ENCODE measurements at regions not wholly inside any gene's neighbourhood (a gene's known extent, or its start where the extent isn't known, plus 50 kb on each side); places are given as distances from the start of the nearest gene placed in this dataset.

- H2AFZ ChIP-seq (ENCODE audit: low read length): no peak overlapping the region
- POLR2A ChIA-PET: no interaction called here
- H4K20me1 ChIP-seq (ENCODE audit: insufficient read depth, low read length): no peaks in the 10 kb centered on the region
- no peaks in the 10 kb centered on the region for H3K27me3 ChIP-seq (ENCODE audit: control insufficient read depth in 1 of 2, insufficient read depth in 2 of 2, low read length in 2 of 2)
- no peaks in the 10 kb centered on the region for H3K79me2 ChIP-seq (ENCODE audit: insufficient read depth, low read length)
- DNase-seq (ENCODE audit: low spot score) (no peak), ATAC-seq (no peak), FAIRE-seq (no peak)
- no peak overlapping the region for H3K9ac ChIP-seq (ENCODE audit: insufficient read depth, low read depth, low read length)
- peaks cover 26% of the 10 kb centered on the region for H3K9me3 ChIP-seq (ENCODE audit: low read length)
- no peaks in the 10 kb centered on the region for H3K4me1 ChIP-seq (ENCODE audit: insufficient read depth, low read length)
- H3K4me3 ChIP-seq (replicated peaks in 1 of 3; ENCODE audit: insufficient read depth in 1 of 3, low read depth in 2 of 3, low read length in 3 of 3): no peak overlapping the region
- no peak overlapping the region for H3K4me2 ChIP-seq (ENCODE audit: low read depth, low read length)
- in situ Hi-C loops (cut with HindIII; ENCODE audit: extremely low pct_ligation_motif_present, low pct_unique_long_range_greater_than_20kb) (no loop called here), intact Hi-C loops (cut with micrococcal nuclease; ENCODE audit: unreplicated experiment) (no loop called here)
- TF ChIP-seq U2AF1 (optimal IDR thresholded peaks at IDR 0.05; ENCODE audit: low read depth, low read length) (no peak), GRHL1 (CRISPR knock-in tag; conservative IDR thresholded peaks at IDR 0.05) (no peak), PHF5A (CRISPR knock-in tag; IDR thresholded peaks at IDR 0.05; ENCODE audit: low read depth, unreplicated experiment) (no peak), ZNF20 (CRISPR knock-in tag; IDR thresholded peaks at IDR 0.05) (no peak), CBX2 (IDR thresholded peaks at IDR 0.05; ENCODE audit: low read depth, low read length) (no peak), CBX2 (CRISPR knock-in tag; IDR thresholded peaks at IDR 0.05; ENCODE audit: low read depth) (no peak), MAFF (IDR thresholded peaks at IDR 0.05; ENCODE audit: low read depth, low read length) (no peak), GTF3A (CRISPR knock-in tag; conservative IDR thresholded peaks at IDR 0.05) (no peak), PRPF4 (IDR thresholded peaks at IDR 0.05; ENCODE audit: low read depth, low read length, poor library complexity, severe bottlenecking) (no peak), ARNT2 (CRISPR knock-in tag; IDR thresholded peaks at IDR 0.05; ENCODE audit: low read depth) (no peak)
- TF ChIP-seq, protein P1, sequence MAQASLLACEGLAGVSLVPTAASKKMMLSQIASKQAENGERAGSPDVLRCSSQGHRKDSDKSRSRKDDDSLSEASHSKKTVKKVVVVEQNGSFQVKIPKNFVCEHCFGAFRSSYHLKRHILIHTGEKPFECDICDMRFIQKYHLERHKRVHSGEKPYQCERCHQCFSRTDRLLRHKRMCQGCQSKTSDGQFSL (CRISPR knock-in tag; IDR thresholded peaks at IDR 0.05): no peak
- H3K36me3 ChIP-seq (replicated peaks in 1 of 2; ENCODE audit: control insufficient read depth in 1 of 2, insufficient read depth in 2 of 2, low read length in 2 of 2): no peaks in the 10 kb centered on the region
- H3K27ac ChIP-seq (ENCODE audit: extremely low read length, insufficient read depth, low read length): no peak overlapping the region
- BruUV-seq (replicated peaks): no TSS peak
- CTCF ChIA-PET (ENCODE audit: low intra/inter-chr PET ratio, low total read pairs): no interaction called here
These were observed 1125.7 kb downstream of the DNAJB9 start for GRCh38 chr7:109695419-109695818.
